Retinal pigment epithelial cell (primary cell): ENCODE measurements at regions not wholly inside any gene's neighbourhood (a gene's known extent, or its start where the extent isn't known, plus 50 kb on each side); places are given as distances from the start of the nearest gene placed in this dataset.
A peak's percentile ranks its signal among the peaks of the same experiment; 100 is the strongest.

Source experiments
- DNase-seq: peaks from one replicate; pipeline ENCODE4 v3.0.0-alpha.2; 2010; ENCODE audit warnings: low read depth
- H3K4me3 ChIP-seq: 2 replicates; pipeline ENCODE4 v1.5.1; 2011; ENCODE audit warnings: mild to moderate bottlenecking, low read length, control low read depth, moderate library complexity
- TF ChIP-seq, protein P1 (sequence below): conservative IDR thresholded peaks from 2 replicates; pipeline ENCODE4 v1.5.1; 2011; ENCODE audit warnings: low read depth, low read length, control low read depth, inconsistent platforms

DNA sequence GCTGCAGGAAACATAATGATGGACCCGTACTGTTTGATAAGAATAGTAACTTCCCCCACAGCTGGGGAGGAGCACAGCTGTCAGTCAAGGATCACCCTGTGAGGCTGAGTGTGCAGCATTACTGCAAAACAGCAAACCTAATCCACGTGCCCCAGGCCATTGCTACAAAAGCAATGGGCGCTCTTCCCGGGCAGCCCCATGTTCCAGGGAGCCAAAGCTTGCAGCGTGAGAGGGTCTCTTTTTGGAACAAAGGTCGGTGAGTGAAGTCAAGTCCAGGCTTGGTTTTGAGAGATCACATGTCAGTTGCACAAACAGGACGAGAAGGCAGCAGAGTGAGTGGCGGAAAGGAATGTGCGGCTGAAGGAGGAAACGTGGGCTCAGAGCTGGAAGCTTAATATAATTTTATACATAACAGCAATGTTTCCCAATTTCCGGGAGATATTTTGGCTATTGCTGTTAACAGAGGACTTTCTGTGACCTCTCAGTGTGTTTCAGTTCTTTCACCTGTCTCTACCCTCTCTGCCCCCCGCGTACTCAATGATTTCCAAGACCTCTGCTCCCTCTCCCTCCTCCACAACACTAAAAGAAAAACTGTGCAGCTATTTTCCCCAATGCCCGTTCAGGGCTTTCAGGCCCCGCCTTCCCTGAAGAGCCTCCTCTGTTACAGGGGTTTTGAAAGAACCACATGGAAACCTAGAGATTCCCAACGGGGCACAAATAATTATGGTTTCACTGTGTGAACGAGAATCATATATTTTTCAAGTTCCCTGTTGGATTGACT is 128.9 kb downstream of the MTPAP start:
- peak overlapping the region; percentile 37 for H3K4me3 ChIP-seq
- DNase-seq = peak; percentile 40
- TF ChIP-seq, protein P1, sequence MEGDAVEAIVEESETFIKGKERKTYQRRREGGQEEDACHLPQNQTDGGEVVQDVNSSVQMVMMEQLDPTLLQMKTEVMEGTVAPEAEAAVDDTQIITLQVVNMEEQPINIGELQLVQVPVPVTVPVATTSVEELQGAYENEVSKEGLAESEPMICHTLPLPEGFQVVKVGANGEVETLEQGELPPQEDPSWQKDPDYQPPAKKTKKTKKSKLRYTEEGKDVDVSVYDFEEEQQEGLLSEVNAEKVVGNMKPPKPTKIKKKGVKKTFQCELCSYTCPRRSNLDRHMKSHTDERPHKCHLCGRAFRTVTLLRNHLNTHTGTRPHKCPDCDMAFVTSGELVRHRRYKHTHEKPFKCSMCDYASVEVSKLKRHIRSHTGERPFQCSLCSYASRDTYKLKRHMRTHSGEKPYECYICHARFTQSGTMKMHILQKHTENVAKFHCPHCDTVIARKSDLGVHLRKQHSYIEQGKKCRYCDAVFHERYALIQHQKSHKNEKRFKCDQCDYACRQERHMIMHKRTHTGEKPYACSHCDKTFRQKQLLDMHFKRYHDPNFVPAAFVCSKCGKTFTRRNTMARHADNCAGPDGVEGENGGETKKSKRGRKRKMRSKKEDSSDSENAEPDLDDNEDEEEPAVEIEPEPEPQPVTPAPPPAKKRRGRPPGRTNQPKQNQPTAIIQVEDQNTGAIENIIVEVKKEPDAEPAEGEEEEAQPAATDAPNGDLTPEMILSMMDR = no peak

DNA sequence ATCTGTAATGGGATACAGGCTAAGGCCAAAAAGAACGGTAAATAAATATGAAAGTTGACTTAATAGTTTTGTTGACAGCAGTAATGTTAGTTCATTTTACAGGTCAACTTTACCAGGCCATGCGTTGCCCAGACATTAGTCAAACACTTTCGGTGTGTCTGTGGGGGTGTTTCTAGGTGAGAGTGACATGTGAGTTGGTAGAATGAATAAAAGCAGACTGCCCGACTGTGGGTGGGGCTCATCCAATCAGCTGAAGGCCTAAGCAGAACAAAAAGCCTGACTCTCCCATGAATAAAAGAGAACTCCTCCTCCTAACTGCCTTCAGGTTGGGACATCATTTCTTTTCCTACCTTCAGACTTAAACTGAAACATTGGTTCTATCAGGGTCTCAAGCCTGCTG is 132.3 kb downstream of the MTPAP start:
- no peak for DNase-seq
- TF ChIP-seq, protein P1 = no peak
- H3K4me3 ChIP-seq = no peak overlapping the region

DNA sequence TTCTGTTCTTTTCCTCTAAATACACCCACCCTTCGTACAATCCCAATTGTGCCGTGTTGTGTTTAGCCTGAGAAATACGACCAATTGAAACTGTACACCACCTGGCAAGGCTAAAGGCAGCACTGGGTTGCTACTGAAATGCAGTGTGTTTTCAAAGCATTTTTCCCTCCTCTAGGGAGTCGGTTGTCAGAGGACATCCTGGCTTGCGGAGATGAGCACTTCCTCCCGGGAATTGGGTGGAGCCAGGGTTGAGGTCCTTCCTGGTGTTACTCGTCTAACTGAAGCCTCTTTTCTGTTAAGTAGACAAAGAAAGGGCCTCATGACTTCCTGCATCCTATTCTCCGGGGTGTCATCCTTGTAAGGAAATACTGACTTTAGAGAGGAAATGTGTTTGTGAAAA is 133.5 kb downstream of the MTPAP start:
- no peak overlapping the region for H3K4me3 ChIP-seq
- DNase-seq = no peak
- TF ChIP-seq, protein P1 = no peak

DNA sequence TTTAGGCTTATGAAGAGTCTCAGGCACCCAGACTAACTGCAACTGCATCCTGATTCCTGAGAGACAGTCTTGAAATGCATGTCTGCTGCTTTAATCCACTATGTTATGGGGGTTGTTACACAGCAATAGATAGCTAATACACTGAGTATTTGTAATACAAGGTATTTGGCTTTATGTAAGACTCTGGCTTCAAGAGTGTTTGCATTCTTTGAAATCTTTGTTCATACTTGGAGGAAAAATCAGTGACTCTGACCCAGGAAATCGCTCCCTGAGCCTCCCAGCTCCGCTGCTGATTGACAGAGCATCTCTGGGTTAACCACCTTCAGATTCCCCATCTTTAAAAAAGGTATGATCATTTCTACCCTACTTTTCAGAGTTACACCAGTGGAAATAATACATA is 133.9 kb downstream of the MTPAP start:
- H3K4me3 ChIP-seq = no peak overlapping the region
- TF ChIP-seq, protein P1 = no peak
- no peak for DNase-seq

DNA sequence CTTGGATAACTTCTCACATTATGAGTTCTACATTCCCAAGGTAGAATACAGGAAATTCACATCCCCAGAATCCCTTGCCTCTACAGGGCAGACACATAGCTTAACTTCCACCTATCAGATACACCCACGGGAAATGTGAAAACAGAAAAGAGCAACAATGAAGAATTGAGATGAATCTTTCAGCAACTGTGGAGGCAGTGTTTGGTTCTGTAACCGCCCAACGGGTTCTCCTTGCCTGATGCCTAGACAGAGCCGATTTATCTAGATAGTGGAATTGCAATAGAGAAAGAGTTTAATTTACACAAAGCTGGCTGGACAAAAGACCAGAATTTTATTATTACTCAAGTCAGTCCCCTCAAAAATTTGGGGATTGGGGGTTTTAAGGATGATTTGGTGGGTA is 138.8 kb downstream of the MTPAP start:
- DNase-seq = no peak
- TF ChIP-seq, protein P1 = no peak
- no peak overlapping the region for H3K4me3 ChIP-seq

- TF ChIP-seq, protein P1 = no peak
- DNase-seq = no peak
- no peak overlapping the region for H3K4me3 ChIP-seq
These were observed 140.7 kb downstream of the MTPAP start for GRCh38 chr10:30208330-30208729.

GRCh38 chr10:30207485-30208052 is 141.5 kb downstream of the MTPAP start:
- no peak for DNase-seq
- TF ChIP-seq, protein P1 = no peak

More at GRCh38 chr10:30207485-30208052, 141.5 kb downstream of the MTPAP start:
- no peak overlapping the region for H3K4me3 ChIP-seq
